ENCODE measurements at regions not wholly inside any gene's neighbourhood (a gene's known extent, or its start where the extent isn't known, plus 50 kb on each side); places are given as distances from the start of the nearest gene placed in this dataset.
"Not testable (repeated sequence)": the region's sequence is repeated elsewhere in the genome, so short reads cannot be mapped to it uniquely, and the experiment has no call there.

DNA sequence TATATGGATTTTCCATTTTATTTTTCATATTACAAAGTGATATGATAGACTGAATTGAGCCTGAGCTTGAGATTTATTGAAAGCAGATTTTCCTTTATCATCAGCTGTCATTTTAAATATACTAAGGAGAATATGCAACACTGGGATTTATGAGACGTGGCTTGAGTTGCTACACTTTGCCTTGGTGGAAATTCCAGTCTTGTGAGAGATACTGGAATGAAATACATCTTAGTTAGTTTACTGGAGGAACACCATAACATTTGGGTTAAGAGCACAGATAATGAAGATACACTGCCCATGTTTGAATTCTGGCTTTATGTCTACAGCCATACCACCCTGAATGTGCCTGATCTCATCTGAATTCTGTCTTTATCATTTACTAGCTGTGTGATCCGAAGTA is 86.5 kb upstream of the IFNGR1 start:
- Histone ChIP-seq H3K27ac (no peak overlapping the region), H3K9me3 (ENCODE audit: low read depth, low read length) (no peaks in the 10 kb centered on the region), H3K4me3 (no peak overlapping the region), H3K9ac (ENCODE audit: insufficient read length) (no peak overlapping the region), H3K36me3 (ENCODE audit: insufficient read depth, low read length) (no peaks in the 10 kb centered on the region)
- no peak for DNase-seq (ENCODE audit: low read depth, low spot score)
- TF ChIP-seq FOXP2 (optimal IDR thresholded peaks at IDR 0.05; ENCODE audit: control extremely low read depth, extremely low read length, insufficient read depth) (no peak), POLR2AphosphoS5 (IDR thresholded peaks at IDR 0.05; ENCODE audit: borderline replicate concordance, low read depth, low read length) (no peak), EZH2 (IDR thresholded peaks at IDR 0.05) (no peak)

DNA sequence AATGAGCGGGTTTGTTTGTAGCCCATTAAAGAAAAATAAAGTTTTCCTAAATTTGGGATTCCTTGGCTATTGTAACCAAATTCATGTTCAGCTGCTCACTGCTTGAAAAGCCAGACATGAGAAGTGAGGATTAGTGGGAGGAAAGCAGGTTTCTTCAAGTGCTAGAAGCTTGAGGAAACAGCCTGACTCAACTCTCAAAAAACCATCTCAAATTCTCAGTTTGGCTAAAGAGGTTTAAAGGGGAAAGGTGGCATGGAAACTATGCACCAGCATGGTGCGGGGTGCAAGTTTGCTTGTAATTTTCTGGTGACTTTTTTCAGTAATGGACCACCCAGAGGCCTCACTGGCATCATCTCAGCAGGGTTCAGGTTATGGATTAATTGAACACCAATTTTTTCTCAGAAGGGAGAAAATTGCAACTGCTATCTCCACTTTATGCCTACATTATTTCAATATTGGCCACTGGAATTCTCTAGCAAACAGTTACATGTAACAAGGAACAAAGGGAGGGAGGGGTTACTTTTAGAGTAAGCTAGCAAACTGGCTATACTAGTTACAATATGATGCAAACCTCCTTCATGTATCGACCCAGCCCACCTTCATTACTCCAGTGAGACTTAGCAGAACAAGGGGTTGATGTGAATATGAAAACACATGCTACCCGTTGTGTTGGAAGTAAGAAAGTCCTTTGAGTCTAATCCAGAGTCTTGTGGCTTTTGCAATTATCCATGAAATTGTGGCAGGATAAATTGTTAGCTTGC is 85.0 kb upstream of the IFNGR1 start:
- H3K4me3 ChIP-seq = no peak overlapping the region
- H3K27ac ChIP-seq = no peak overlapping the region
- H3K9ac ChIP-seq (ENCODE audit: insufficient read length) = no peak overlapping the region
- DNase-seq (ENCODE audit: low read depth, low spot score) = no peak
- no peaks in the 10 kb centered on the region for H3K9me3 ChIP-seq (ENCODE audit: low read depth, low read length)
- TF ChIP-seq POLR2AphosphoS5 (IDR thresholded peaks at IDR 0.05; ENCODE audit: borderline replicate concordance, low read depth, low read length) = no peak
- no peak for TF ChIP-seq EZH2 (IDR thresholded peaks at IDR 0.05)
- TF ChIP-seq FOXP2 (optimal IDR thresholded peaks at IDR 0.05; ENCODE audit: control extremely low read depth, extremely low read length, insufficient read depth) = no peak
- no peaks in the 10 kb centered on the region for H3K36me3 ChIP-seq (ENCODE audit: insufficient read depth, low read length)

DNA sequence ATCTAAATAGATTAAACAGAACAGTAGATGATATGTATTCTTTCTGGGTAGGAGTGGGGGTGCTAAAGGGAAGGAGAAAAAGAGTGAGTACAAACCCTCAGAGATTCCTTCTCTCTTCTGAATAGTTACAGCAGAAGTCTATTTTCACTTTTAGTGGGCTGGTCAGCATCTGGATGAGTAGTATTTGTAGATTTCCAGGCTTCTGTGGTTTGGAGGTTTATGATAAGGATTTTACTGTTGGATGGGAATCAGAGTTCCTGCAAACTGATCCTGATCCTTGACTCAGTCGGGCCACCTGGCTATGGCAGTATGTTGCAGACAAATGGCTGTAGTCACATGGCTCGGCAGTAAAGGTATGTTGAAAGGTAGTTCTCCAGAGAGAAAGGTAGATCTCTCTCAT is 84.3 kb upstream of the IFNGR1 start:
- Histone ChIP-seq H3K4me3 (no peak overlapping the region), H3K36me3 (ENCODE audit: insufficient read depth, low read length) (no peaks in the 10 kb centered on the region), H3K9ac (ENCODE audit: insufficient read length) (no peak overlapping the region), H3K9me3 (ENCODE audit: low read depth, low read length) (no peaks in the 10 kb centered on the region), H3K27ac (no peak overlapping the region)
- TF ChIP-seq POLR2AphosphoS5 (IDR thresholded peaks at IDR 0.05; ENCODE audit: borderline replicate concordance, low read depth, low read length) = no peak
- no peak for TF ChIP-seq EZH2 (IDR thresholded peaks at IDR 0.05)
- TF ChIP-seq FOXP2 (optimal IDR thresholded peaks at IDR 0.05; ENCODE audit: control extremely low read depth, extremely low read length, insufficient read depth) = no peak
- DNase-seq (ENCODE audit: low read depth, low spot score) = no peak

DNA sequence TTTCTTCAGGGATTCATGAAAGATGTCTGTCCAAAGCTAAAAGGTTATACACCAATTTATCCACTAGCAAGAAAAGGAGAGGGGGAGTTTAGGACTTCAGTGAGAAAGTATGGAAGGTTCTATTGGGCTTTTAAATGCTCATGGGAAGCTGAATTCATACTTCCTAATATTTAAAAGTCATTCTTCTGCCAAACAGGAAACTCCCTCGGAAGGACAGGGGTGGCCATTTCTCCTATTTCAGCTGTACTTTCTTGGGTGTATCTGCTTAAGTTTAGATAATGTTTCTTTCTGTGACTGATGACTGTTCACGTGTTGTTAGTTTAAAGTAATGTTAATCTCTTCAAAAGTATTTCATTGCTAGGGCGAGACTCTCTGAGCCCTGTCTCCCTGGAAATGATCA is 80.5 kb upstream of the IFNGR1 start:
- no peak for DNase-seq (ENCODE audit: low read depth, low spot score)
- H3K9ac ChIP-seq (ENCODE audit: insufficient read length) = no peak overlapping the region
- H3K27ac ChIP-seq = no peak overlapping the region
- no peak overlapping the region for H3K4me3 ChIP-seq
- H3K9me3 ChIP-seq (ENCODE audit: low read depth, low read length) = no peaks in the 10 kb centered on the region
- H3K36me3 ChIP-seq (ENCODE audit: insufficient read depth, low read length) = no peaks in the 10 kb centered on the region
- TF ChIP-seq FOXP2 (optimal IDR thresholded peaks at IDR 0.05; ENCODE audit: control extremely low read depth, extremely low read length, insufficient read depth) = no peak
- TF ChIP-seq POLR2AphosphoS5 (IDR thresholded peaks at IDR 0.05; ENCODE audit: borderline replicate concordance, low read depth, low read length) = no peak
- no peak for TF ChIP-seq EZH2 (IDR thresholded peaks at IDR 0.05)

DNA sequence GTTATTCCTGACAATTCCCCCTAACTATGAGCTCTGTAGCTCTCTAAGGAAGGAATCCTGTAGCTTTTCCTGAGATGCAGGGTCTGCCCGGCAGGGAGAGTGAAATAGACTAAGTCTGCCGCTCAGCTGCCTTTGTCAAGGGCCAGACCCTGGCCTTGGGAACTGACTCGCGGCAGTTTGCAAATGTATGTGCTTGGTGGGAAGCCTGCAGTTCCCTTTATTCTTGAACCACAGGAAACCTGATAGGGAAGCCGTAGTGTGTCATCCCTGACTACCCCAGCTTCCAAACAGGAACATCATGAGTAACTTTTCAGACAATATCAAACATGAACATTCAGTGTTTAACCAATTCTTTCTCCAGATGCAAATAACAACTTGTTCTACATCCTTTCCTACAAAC is 78.7 kb upstream of the IFNGR1 start:
- Histone ChIP-seq H3K9ac (ENCODE audit: insufficient read length) (no peak overlapping the region), H3K36me3 (ENCODE audit: insufficient read depth, low read length) (no peaks in the 10 kb centered on the region), H3K9me3 (ENCODE audit: low read depth, low read length) (no peaks in the 10 kb centered on the region), H3K4me3 (no peak overlapping the region), H3K27ac (no peak overlapping the region)
- no peak for TF ChIP-seq FOXP2 (optimal IDR thresholded peaks at IDR 0.05; ENCODE audit: control extremely low read depth, extremely low read length, insufficient read depth)
- TF ChIP-seq POLR2AphosphoS5 (IDR thresholded peaks at IDR 0.05; ENCODE audit: borderline replicate concordance, low read depth, low read length) = no peak
- TF ChIP-seq EZH2 (IDR thresholded peaks at IDR 0.05) = no peak
- no peak for DNase-seq (ENCODE audit: low read depth, low spot score)

DNA sequence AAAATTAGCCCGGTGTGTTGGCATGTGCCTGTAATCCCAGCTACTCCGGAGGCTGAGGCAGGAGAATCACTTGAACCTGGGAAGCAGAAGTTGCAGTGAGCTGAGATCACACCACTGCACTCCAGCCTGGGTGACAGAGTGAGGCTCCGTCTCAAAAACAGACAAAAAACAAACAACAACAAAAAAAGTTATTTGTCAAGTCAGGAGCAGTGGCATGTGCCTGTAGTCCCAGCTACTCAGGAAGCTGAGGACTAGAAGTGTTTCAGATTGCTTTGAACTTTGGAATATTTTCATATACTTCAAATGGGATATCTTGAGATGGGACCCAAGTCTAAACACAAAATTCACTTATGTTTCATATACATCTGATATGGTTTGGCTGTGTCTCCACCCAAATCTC is 73.1 kb upstream of the IFNGR1 start:
- not testable (repeated sequence) for H3K36me3 ChIP-seq (ENCODE audit: insufficient read depth, low read length); DNase-seq (ENCODE audit: low read depth, low spot score); H3K9me3 ChIP-seq (ENCODE audit: low read depth, low read length); H3K27ac ChIP-seq; H3K9ac ChIP-seq (ENCODE audit: insufficient read length); H3K4me3 ChIP-seq

DNA sequence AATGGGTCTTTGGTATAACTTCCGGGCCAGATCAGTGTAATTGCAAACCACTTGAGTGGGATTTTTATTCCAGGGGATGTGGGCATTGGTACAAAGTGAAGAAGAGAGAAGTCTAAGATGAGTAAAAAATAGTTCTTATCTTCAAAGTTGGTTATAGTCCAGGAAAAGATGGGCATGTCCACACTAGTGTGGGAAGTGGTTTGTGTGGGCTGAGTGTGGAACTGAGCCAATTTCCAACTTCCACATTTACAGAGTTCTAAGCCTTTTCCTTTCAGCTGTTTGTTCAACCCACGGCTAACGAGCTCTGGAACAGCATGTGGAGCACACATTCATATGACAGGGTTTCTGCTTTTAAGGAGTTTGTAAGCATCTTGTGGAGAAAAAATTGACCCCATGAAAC is 72.3 kb upstream of the IFNGR1 start:
- no peaks in the 10 kb centered on the region for H3K36me3 ChIP-seq (ENCODE audit: insufficient read depth, low read length)
- no peak overlapping the region for H3K4me3 ChIP-seq
- no peak overlapping the region for H3K9ac ChIP-seq (ENCODE audit: insufficient read length)
- DNase-seq (ENCODE audit: low read depth, low spot score) = no peak
- TF ChIP-seq POLR2AphosphoS5 (IDR thresholded peaks at IDR 0.05; ENCODE audit: borderline replicate concordance, low read depth, low read length) = no peak
- TF ChIP-seq EZH2 (IDR thresholded peaks at IDR 0.05) = no peak
- no peak for TF ChIP-seq FOXP2 (optimal IDR thresholded peaks at IDR 0.05; ENCODE audit: control extremely low read depth, extremely low read length, insufficient read depth)
- no peaks in the 10 kb centered on the region for H3K9me3 ChIP-seq (ENCODE audit: low read depth, low read length)
- H3K27ac ChIP-seq = no peak overlapping the region

DNA sequence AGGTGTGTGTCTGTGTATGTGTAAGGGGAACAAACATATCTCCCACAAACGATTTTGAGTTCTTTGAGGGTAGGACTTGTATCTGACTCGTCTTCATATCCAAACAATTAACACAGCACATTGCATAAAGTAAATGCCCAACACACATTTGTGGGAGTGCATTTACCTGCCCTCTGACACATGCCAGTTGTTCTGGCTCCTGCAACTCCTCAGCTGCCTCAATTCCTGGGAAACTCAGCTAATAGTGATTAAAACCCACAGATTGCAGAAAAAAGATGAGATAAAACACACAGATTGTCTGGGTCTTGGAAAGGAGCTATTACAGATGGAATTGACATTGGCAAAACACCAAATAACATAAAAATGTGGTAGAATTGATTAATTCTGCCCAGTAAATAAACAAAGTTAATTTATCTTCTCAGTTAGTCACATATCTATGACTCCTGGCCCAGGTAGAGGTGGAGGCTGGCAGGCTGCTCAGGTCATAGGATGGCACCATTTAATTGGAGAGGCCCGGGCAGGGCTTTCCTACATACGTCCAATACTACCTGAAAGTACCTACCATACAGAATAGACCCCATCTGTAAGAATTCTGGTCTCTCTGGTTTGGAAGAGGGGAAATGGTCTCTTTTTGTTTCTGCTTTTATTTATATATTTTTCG is 71.5 kb upstream of the IFNGR1 start:
- H3K36me3 ChIP-seq (ENCODE audit: insufficient read depth, low read length) = no peaks in the 10 kb centered on the region
- no peak for DNase-seq (ENCODE audit: low read depth, low spot score)
- no peak overlapping the region for H3K27ac ChIP-seq
- no peak overlapping the region for H3K4me3 ChIP-seq
- H3K9me3 ChIP-seq (ENCODE audit: low read depth, low read length) = no peaks in the 10 kb centered on the region
- no peak overlapping the region for H3K9ac ChIP-seq (ENCODE audit: insufficient read length)
- no peak for TF ChIP-seq EZH2 (IDR thresholded peaks at IDR 0.05)

DNA sequence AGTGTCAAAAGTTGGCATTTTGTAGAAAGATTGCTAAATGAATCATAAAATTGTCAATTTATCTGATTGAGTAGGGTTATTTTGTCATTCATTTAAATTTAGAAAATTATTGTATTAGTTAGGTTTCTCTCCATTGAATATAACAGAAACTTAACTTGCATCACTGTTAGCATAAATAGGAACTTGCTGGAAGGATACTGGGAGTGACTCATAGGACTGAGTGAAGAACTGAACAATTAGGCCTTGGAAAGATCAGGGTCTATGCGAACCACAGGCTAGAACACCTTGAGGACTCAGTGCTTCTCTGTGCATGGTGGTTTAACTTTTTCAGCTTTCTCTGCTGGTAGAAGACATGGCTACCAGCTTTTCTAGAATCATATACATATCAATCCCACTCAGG is 67.7 kb upstream of the IFNGR1 start:
- TF ChIP-seq POLR2AphosphoS5 (IDR thresholded peaks at IDR 0.05; ENCODE audit: borderline replicate concordance, low read depth, low read length) = no peak
- no peak for TF ChIP-seq FOXP2 (optimal IDR thresholded peaks at IDR 0.05; ENCODE audit: control extremely low read depth, extremely low read length, insufficient read depth)
- TF ChIP-seq EZH2 (IDR thresholded peaks at IDR 0.05) = no peak
- no peak overlapping the region for H3K9ac ChIP-seq (ENCODE audit: insufficient read length)
- DNase-seq (ENCODE audit: low read depth, low spot score) = no peak
- no peaks in the 10 kb centered on the region for H3K36me3 ChIP-seq (ENCODE audit: insufficient read depth, low read length)
- no peak overlapping the region for H3K27ac ChIP-seq
- no peaks in the 10 kb centered on the region for H3K9me3 ChIP-seq (ENCODE audit: low read depth, low read length)
- no peak overlapping the region for H3K4me3 ChIP-seq
